ENCODE measurements at regions not wholly inside any gene's neighbourhood (a gene's known extent, or its start where the extent isn't known, plus 50 kb on each side); places are given as distances from the start of the nearest gene placed in this dataset.

GRCh38 chr12:63508543-63508942 is 159.8 kb downstream of the DPY19L2 start:
- CTCF ChIA-PET, result no interaction called here
- no peak for ATAC-seq
- Histone ChIP-seq H3K36me3 (ENCODE audit: control insufficient read depth in 2 of 2, insufficient read depth in 2 of 2, low read length in 1 of 2) (no peaks in the 10 kb centered on the region), H3K4me3 (no peak overlapping the region), H2AFZ (ENCODE audit: control insufficient read depth, low read depth, low read length) (no peak overlapping the region), H3K4me2 (ENCODE audit: control insufficient read depth, insufficient read depth) (no peak overlapping the region), H3K4me1 (ENCODE audit: control insufficient read depth, insufficient read depth, low read length) (no peaks in the 10 kb centered on the region), H3K9ac (ENCODE audit: control insufficient read depth, insufficient read depth, low read length) (no peak overlapping the region), H3K79me2 (ENCODE audit: control insufficient read depth, insufficient read depth, low read length) (no peaks in the 10 kb centered on the region), H4K20me1 (ENCODE audit: control insufficient read depth, insufficient read depth) (no peaks in the 10 kb centered on the region), H3K27me3 (replicated peaks in 1 of 2; ENCODE audit: control insufficient read depth in 2 of 2, insufficient read depth in 2 of 2, low read length in 1 of 2) (no peaks in the 10 kb centered on the region), H3K27ac (ENCODE audit: control insufficient read depth, insufficient read depth) (no peak overlapping the region), H3K9me3 (replicated peaks; ENCODE audit: control insufficient read depth, insufficient read depth, low read length) (no peaks in the 10 kb centered on the region)
- BruUV-seq (replicated peaks), result no TSS peak
- no peak for TF ChIP-seq IRF5 (IDR thresholded peaks at IDR 0.05; ENCODE audit: borderline replicate concordance)
- TF ChIP-seq PAX5 (IDR thresholded peaks at IDR 0.05; ENCODE audit: borderline replicate concordance, low read depth, low read length), result no peak
- no peak for TF ChIP-seq PKNOX1 (IDR thresholded peaks at IDR 0.05)
- TF ChIP-seq BRCA1 (IDR thresholded peaks at IDR 0.05; ENCODE audit: low read depth, low read length), result no peak
- no peak for TF ChIP-seq BHLHE40 (IDR thresholded peaks at IDR 0.05; ENCODE audit: borderline replicate concordance in 1 of 2, low read depth in 2 of 2, low read length in 1 of 2)
- no peak for TF ChIP-seq BCLAF1 (IDR thresholded peaks at IDR 0.05)
- no peak for TF ChIP-seq ZBTB4 (CRISPR knock-in tag; IDR thresholded peaks at IDR 0.05)
- 30% methylated on average over 5 of the region's 5 CpGs for WGBS (ENCODE audit: insufficient coverage, insufficient replicate concordance, low lambda C conversion rate, missing lambda C conversion rate)
- POLR2A ChIA-PET, result no interaction called here
- intact Hi-C loops (cut with micrococcal nuclease; ENCODE audit: unreplicated experiment) (no loop called here), in situ Hi-C loops (cut with MboI) (no loop called here)
- no peak for DNase-seq (ENCODE audit: low read depth, low spot score)
- no peak for FAIRE-seq
- SMC1A ChIA-PET (ENCODE audit: uncharacterized antibody, unreplicated experiment), result no interaction called here
- RAD21 ChIA-PET (ENCODE audit: unreplicated experiment), result no interaction called here

All from GM12878 (cell line).